GM12878 (cell line): ENCODE measurements at regions not wholly inside any gene's neighbourhood (a gene's known extent, or its start where the extent isn't known, plus 50 kb on each side); places are given as distances from the start of the nearest gene placed in this dataset.

Experiments used
- ELK1 ChIP-seq: IDR thresholded peaks from 2 replicates; pipeline ENCODE4 v1.6.1; 2012; ENCODE audit warnings: low read depth, low read length, improper control_type of control experiment
- EP300 ChIP-seq, 2 experiments: fragments of 150-350 bp in 1 of 2; IDR thresholded peaks; 2 replicates each; pipeline ENCODE4 v1.6.1; 2011 to 2012; ENCODE audit warnings: low read depth in 2 of 2, low read length in 2 of 2, borderline replicate concordance in 1 of 2, improper control_type of control experiment in 1 of 2, inconsistent platforms in 1 of 2; ENCODE audit not compliant: control insufficient read depth in 1 of 2
- ESRRA ChIP-seq: IDR thresholded peaks from 2 replicates; pipeline ENCODE4 v1.6.1; 2012; ENCODE audit warnings: mild to moderate bottlenecking, low read length, improper control_type of control experiment
- EZH2 ChIP-seq: IDR thresholded peaks from 2 replicates; pipeline ENCODE4 v1.6.1; 2012; ENCODE audit warnings: low read depth, mild to moderate bottlenecking, control low read depth, inconsistent platforms, low read length, borderline replicate concordance; ENCODE audit not compliant: control insufficient read depth
- MXI1 ChIP-seq: fragments of 150-350 bp; IDR thresholded peaks from 2 replicates; pipeline ENCODE4 v1.6.1; 2011; ENCODE audit warnings: low read depth, mild to moderate bottlenecking, inconsistent platforms, low read length, improper control_type of control experiment
- SMC3 ChIP-seq: IDR thresholded peaks from 2 replicates; pipeline ENCODE4 v1.6.1; 2011; ENCODE audit warnings: low read length, improper control_type of control experiment, borderline replicate concordance
- SP1 ChIP-seq: IDR thresholded peaks from one replicate; pipeline ENCODE4 v1.6.1; 2011; ENCODE audit warnings: low read depth, low read length
- TAF1 ChIP-seq: IDR thresholded peaks from 2 replicates; pipeline ENCODE4 v1.6.1; 2011; ENCODE audit warnings: mild to moderate bottlenecking, low read depth, low read length, borderline replicate concordance
- TF ChIP-seq, protein P1 (sequence below), 3 experiments: IDR thresholded peaks in 2 of 3; conservative IDR thresholded peaks in 1 of 3; 2 replicates each; pipeline ENCODE4 v1.5.1; 2011; ENCODE audit warnings: low read depth in 3 of 3, low read length in 3 of 3, mild to moderate bottlenecking in 3 of 3, control low read depth in 2 of 3, moderate library complexity in 2 of 3, inconsistent platforms in 1 of 3, mixed read lengths in 1 of 3; ENCODE audit not compliant: control insufficient read depth in 2 of 3, insufficient read depth in 1 of 3; ENCODE audit errors: extremely low read depth in 1 of 3

DNA sequence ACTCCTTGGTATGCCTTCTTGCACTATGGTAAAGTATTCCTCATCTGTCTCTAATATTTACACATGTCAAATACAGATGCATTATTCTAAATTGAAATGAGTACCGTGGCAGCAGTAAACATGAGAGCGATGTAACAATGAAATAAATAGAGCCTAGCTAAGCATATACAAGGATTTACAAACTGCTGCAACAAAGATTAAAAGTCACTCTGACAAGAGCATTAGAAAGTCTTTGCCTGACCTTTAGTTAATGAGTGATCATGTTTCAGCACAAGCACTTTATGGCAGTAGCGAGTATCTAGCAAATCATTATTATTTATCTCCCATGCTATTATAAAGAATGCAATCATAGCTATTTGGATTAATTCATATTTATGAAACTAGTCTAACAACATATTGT lies 547.0 kb upstream of the NDST4 start:
- TF ChIP-seq SMC3 (no peak), EZH2 (no peak), SP1 (no peak), ESRRA (no peak), ELK1 (no peak), EP300 (IDR thresholded peaks at IDR 0.05; ENCODE audit: borderline replicate concordance in 1 of 2, control insufficient read depth in 1 of 2, low read depth in 2 of 2, low read length in 2 of 2) (no peak), MXI1 (no peak), TAF1 (no peak)
- TF ChIP-seq, protein P1, sequence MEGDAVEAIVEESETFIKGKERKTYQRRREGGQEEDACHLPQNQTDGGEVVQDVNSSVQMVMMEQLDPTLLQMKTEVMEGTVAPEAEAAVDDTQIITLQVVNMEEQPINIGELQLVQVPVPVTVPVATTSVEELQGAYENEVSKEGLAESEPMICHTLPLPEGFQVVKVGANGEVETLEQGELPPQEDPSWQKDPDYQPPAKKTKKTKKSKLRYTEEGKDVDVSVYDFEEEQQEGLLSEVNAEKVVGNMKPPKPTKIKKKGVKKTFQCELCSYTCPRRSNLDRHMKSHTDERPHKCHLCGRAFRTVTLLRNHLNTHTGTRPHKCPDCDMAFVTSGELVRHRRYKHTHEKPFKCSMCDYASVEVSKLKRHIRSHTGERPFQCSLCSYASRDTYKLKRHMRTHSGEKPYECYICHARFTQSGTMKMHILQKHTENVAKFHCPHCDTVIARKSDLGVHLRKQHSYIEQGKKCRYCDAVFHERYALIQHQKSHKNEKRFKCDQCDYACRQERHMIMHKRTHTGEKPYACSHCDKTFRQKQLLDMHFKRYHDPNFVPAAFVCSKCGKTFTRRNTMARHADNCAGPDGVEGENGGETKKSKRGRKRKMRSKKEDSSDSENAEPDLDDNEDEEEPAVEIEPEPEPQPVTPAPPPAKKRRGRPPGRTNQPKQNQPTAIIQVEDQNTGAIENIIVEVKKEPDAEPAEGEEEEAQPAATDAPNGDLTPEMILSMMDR (IDR thresholded peaks at IDR 0.05 in 2 of 3, conservative IDR thresholded peaks at IDR 0.05 in 1 of 3; ENCODE audit: control insufficient read depth in 2 of 3, extremely low read depth in 1 of 3, insufficient read depth in 1 of 3, low read depth in 3 of 3, low read length in 3 of 3) = no peak
